ENCODE measurements at regions not wholly inside any gene's neighbourhood (a gene's known extent, or its start where the extent isn't known, plus 50 kb on each side); places are given as distances from the start of the nearest gene placed in this dataset.

GRCh38 chr12:125233319-125233718 lies 168.1 kb downstream of the AACS start:
- 85% methylated on average over 1 of the region's 1 CpG for WGBS (ENCODE audit: insufficient coverage, low coverage, low lambda C conversion rate, missing lambda C conversion rate)
- intact Hi-C loops (cut with DNase I): no loop called here
- Histone ChIP-seq H3K9me3 (no peaks in the 10 kb centered on the region), H3K4me1 (no peaks in the 10 kb centered on the region), H3K27me3 (no peaks in the 10 kb centered on the region), H3K36me3 (no peaks in the 10 kb centered on the region), H3K27ac (no peak overlapping the region), H3K4me3 (no peak overlapping the region)
- no peak for TF ChIP-seq POLR2A (IDR thresholded peaks at IDR 0.05)
- TF ChIP-seq CTCF (IDR thresholded peaks at IDR 0.05): no peak
- no peak for ATAC-seq
- no peak for DNase-seq

- no peaks in the 10 kb centered on the region for H3K27me3 ChIP-seq
- 50% methylated on average over 1 of the region's 11 CpGs for WGBS (ENCODE audit: insufficient coverage, low coverage, low lambda C conversion rate, missing lambda C conversion rate)
- TF ChIP-seq CTCF (IDR thresholded peaks at IDR 0.05): no peak
- TF ChIP-seq POLR2A (IDR thresholded peaks at IDR 0.05): no peak
- no peak overlapping the region for H3K4me3 ChIP-seq
- H3K4me1 ChIP-seq: no peaks in the 10 kb centered on the region
- intact Hi-C loops (cut with DNase I): no loop called here
- H3K36me3 ChIP-seq: no peaks in the 10 kb centered on the region
- ATAC-seq (no peak), DNase-seq (no peak)
- no peaks in the 10 kb centered on the region for H3K9me3 ChIP-seq
- H3K27ac ChIP-seq: no peak overlapping the region
Measured at GRCh38 chr12:125239563-125239962, 174.3 kb downstream of the AACS start.

DNA sequence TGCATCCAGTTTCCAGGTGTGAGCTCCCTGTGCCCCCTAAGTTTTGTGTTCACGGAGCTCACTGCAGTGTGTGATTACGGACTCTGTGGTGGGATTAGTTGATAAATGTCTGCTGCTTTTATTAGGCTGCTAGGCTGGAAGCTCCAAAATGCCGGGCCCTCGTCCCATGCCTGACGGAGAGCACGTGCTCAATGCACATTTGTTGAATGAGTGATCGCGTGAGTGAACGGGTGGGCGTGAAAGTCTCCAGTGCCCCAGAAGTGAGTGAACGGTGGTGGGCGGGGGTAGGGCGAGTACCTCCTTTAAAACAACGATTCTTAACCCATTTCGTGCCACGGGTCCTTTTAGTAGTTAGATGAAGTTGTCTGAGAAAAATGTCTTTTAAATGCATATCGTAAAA lies 175.5 kb downstream of the AACS start:
- no peak for ATAC-seq
- TF ChIP-seq CTCF (IDR thresholded peaks at IDR 0.05): no peak
- no peak for TF ChIP-seq POLR2A (IDR thresholded peaks at IDR 0.05)
- 57% methylated on average over 15 of the region's 17 CpGs for WGBS (ENCODE audit: insufficient coverage, low coverage, low lambda C conversion rate, missing lambda C conversion rate)
- H3K27me3 ChIP-seq: no peaks in the 10 kb centered on the region
- no peaks in the 10 kb centered on the region for H3K9me3 ChIP-seq
- no peak overlapping the region for H3K27ac ChIP-seq
- H3K36me3 ChIP-seq: no peaks in the 10 kb centered on the region
- no peaks in the 10 kb centered on the region for H3K4me1 ChIP-seq
- intact Hi-C loops (cut with DNase I): no loop called here
- no peak overlapping the region for H3K4me3 ChIP-seq
- no peak for DNase-seq

DNA sequence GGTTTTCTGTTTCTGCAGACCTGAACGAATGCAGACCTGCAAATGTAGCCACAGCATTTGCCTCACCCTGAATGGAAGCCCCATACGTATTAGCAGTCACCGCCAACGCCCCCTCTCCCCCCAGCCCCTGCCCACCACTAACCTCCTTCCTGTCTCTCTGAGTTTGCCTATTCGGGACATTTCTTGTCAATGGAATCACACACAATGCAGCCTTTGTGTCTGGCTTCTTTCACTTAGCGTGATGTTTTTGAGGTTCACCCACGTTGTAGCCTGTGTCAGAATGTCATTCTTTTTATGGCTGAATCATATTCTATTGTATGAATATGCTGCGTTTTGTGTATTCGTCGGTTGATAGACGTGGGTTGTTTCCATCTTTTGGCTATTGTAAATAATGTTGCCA lies 178.6 kb downstream of the AACS start:
- Histone ChIP-seq H3K27ac (no peak overlapping the region), H3K9me3 (no peaks in the 10 kb centered on the region), H3K4me3 (no peak overlapping the region), H3K4me1 (no peaks in the 10 kb centered on the region), H3K36me3 (no peaks in the 10 kb centered on the region), H3K27me3 (no peaks in the 10 kb centered on the region)
- no peak for TF ChIP-seq POLR2A (IDR thresholded peaks at IDR 0.05)
- TF ChIP-seq CTCF (IDR thresholded peaks at IDR 0.05): no peak
- intact Hi-C loops (cut with DNase I): no loop called here
- no peak for ATAC-seq
- 52% methylated on average over 11 of the region's 11 CpGs for WGBS (ENCODE audit: insufficient coverage, low coverage, low lambda C conversion rate, missing lambda C conversion rate)
- DNase-seq: no peak

DNA sequence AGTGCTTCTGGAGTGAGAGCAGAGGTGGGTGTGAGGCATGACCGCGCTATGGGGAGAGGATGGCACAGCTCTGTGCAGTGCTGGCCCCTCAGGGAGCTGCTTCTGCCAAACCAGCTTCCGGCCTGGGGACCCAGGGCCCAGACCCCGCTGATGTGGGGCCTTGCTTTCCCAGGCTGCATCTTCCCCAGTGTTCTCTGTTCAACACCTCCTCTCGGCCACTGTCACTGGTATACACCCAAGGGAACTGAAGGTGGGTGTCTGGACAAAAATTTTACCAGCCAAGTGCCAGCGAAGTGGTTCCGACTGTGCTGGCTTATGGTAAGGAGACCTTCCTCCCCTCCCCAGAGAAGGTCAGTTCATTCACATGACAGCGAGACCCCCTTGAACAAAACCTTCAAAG lies 179.1 kb downstream of the AACS start:
- Histone ChIP-seq H3K27me3 (no peaks in the 10 kb centered on the region), H3K9me3 (no peaks in the 10 kb centered on the region), H3K36me3 (no peaks in the 10 kb centered on the region), H3K4me1 (no peaks in the 10 kb centered on the region), H3K27ac (no peak overlapping the region), H3K4me3 (no peak overlapping the region)
- intact Hi-C loops (cut with DNase I): no loop called here
- 100% methylated on average over 2 of the region's 8 CpGs for WGBS (ENCODE audit: insufficient coverage, low coverage, low lambda C conversion rate, missing lambda C conversion rate)
- DNase-seq (no peak), ATAC-seq (no peak)
- TF ChIP-seq CTCF (IDR thresholded peaks at IDR 0.05) (no peak), POLR2A (IDR thresholded peaks at IDR 0.05) (no peak)
